ENCODE measurements at regions not wholly inside any gene's neighbourhood (a gene's known extent, or its start where the extent isn't known, plus 50 kb on each side); places are given as distances from the start of the nearest gene placed in this dataset.
"Not testable (repeated sequence)": the region's sequence is repeated elsewhere in the genome, so short reads cannot be mapped to it uniquely, and the experiment has no call there.

DNA sequence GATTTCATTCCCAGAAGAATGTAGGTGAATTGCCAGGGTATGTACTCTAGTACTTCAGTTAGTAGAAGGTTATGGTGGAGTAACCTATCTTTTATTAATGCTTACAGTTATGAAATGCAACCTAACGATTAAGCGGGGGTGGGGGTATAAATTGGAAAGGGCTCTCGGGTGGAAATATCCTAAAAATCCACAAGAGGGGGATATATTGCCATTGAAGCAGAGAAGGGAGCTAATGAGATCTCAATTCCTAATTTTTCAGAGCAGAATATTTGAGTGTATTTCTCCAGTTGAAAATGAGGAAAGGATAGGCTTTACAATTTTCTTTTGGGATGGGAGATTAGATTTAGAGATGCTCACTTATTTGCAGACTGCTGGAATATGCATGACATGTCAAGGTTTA, 90.8 kb downstream of the DNAJB9 start:
- H3K27ac ChIP-seq, result no peak overlapping the region
- no peaks in the 10 kb centered on the region for H3K4me1 ChIP-seq
- no peaks in the 10 kb centered on the region for H3K36me3 ChIP-seq
- H3K4me3 ChIP-seq, result no peak overlapping the region
- DNase-seq (ENCODE audit: extremely low spot score in 2 of 2), result no peak
- intact Hi-C loops (cut with DNase I), result no loop called here
- no peak for TF ChIP-seq POLR2AphosphoS5 (IDR thresholded peaks at IDR 0.05; ENCODE audit: insufficient read depth in 1 of 2, low read depth in 1 of 2)
- TF ChIP-seq, protein P1, sequence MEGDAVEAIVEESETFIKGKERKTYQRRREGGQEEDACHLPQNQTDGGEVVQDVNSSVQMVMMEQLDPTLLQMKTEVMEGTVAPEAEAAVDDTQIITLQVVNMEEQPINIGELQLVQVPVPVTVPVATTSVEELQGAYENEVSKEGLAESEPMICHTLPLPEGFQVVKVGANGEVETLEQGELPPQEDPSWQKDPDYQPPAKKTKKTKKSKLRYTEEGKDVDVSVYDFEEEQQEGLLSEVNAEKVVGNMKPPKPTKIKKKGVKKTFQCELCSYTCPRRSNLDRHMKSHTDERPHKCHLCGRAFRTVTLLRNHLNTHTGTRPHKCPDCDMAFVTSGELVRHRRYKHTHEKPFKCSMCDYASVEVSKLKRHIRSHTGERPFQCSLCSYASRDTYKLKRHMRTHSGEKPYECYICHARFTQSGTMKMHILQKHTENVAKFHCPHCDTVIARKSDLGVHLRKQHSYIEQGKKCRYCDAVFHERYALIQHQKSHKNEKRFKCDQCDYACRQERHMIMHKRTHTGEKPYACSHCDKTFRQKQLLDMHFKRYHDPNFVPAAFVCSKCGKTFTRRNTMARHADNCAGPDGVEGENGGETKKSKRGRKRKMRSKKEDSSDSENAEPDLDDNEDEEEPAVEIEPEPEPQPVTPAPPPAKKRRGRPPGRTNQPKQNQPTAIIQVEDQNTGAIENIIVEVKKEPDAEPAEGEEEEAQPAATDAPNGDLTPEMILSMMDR (IDR thresholded peaks at IDR 0.05), result no peak
- TF ChIP-seq POLR2A (IDR thresholded peaks at IDR 0.05), result no peak
- H3K9me3 ChIP-seq, result no peaks in the 10 kb centered on the region
- H3K27me3 ChIP-seq, result no peaks in the 10 kb centered on the region

DNA sequence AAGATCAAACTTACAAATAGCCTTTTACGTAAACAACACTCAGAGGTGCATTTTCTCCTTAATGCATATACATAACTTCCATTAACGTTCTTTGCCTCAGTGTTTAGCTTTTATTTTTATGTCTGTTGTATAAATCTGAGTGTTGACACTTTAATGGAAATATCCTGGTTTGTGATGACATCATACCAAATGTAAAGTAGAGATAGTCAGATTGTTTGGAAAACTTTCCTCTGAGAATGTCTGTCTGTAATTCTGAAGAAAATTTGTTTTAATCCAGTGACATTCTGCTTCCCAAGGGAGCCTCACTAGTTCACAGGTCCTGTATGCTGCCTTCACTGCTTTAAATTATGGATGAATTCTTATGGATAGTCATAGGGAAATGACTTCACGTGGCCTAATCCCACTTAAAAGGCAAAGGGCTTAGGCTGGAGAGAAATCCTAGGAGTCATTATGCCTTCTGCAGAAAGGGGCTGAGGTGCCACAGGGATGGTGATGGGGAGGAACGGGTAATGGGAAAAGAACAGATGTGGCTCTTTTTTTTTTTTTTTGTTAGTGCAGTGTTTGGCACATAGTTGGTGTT, 93.2 kb downstream of the DNAJB9 start:
- no peaks in the 10 kb centered on the region for H3K9me3 ChIP-seq
- DNase-seq (ENCODE audit: extremely low spot score in 2 of 2), result no peak
- H3K4me3 ChIP-seq, result no peak overlapping the region
- TF ChIP-seq POLR2AphosphoS5 (IDR thresholded peaks at IDR 0.05; ENCODE audit: insufficient read depth in 1 of 2, low read depth in 1 of 2), result no peak
- TF ChIP-seq, protein P1 (IDR thresholded peaks at IDR 0.05), result no peak
- H3K36me3 ChIP-seq, result no peaks in the 10 kb centered on the region
- H3K27ac ChIP-seq, result no peak overlapping the region
- intact Hi-C loops (cut with DNase I), result no loop called here
- no peaks in the 10 kb centered on the region for H3K27me3 ChIP-seq
- H3K4me1 ChIP-seq, result no peaks in the 10 kb centered on the region

DNA sequence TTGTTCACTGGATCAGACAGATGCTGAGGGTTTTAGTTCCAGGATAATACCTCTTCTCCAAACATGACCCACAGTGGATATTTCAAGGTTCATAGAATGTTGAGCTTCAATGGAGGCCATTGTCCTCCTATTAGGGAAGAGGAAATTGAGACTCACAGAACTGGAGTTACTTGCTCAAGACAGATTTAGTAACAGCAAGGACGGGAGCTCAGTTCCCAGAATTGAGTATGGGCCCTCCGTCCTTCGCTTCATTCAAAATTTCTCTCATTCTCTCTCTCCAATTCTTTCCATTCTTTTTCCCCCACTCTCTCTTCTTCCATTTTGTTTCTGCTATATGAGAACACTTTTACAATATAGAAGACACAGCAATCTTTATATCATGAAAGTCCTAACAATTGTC, 94.0 kb downstream of the DNAJB9 start:
- intact Hi-C loops (cut with DNase I), result no loop called here
- TF ChIP-seq POLR2A (IDR thresholded peaks at IDR 0.05), result no peak
- TF ChIP-seq, protein P1 (IDR thresholded peaks at IDR 0.05), result no peak
- TF ChIP-seq POLR2AphosphoS5 (IDR thresholded peaks at IDR 0.05; ENCODE audit: insufficient read depth in 1 of 2, low read depth in 1 of 2), result no peak
- Histone ChIP-seq H3K36me3 (no peaks in the 10 kb centered on the region), H3K4me1 (no peaks in the 10 kb centered on the region), H3K27ac (no peak overlapping the region), H3K9me3 (no peaks in the 10 kb centered on the region), H3K4me3 (no peak overlapping the region), H3K27me3 (no peaks in the 10 kb centered on the region)
- no peak for DNase-seq (ENCODE audit: extremely low spot score in 2 of 2)

DNA sequence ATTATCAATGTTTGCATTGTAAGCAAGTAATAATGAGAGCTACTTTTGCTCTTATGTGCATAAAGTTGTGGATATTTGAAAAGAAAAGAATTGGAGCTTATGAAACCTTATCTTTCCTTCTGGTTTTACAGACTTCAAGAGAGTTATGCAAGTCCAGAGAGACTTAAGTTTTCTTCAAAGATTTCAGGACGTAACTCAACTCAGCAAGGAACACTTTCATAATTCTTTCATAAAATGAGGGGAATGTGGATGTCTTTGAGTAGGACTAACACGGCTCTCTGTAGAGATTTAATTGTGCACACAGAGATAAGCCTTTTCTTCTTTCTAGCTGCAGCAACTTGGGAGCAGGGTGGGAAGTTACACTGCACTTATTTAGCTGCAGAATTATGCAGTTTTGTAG, 97.5 kb downstream of the DNAJB9 start:
- TF ChIP-seq POLR2AphosphoS5 (IDR thresholded peaks at IDR 0.05; ENCODE audit: insufficient read depth in 1 of 2, low read depth in 1 of 2) (no peak), POLR2A (IDR thresholded peaks at IDR 0.05) (no peak)
- TF ChIP-seq, protein P1 (IDR thresholded peaks at IDR 0.05), result no peak
- Histone ChIP-seq H3K4me1 (no peaks in the 10 kb centered on the region), H3K9me3 (no peaks in the 10 kb centered on the region), H3K27me3 (no peaks in the 10 kb centered on the region), H3K4me3 (no peak overlapping the region), H3K36me3 (no peaks in the 10 kb centered on the region), H3K27ac (no peak overlapping the region)
- no peak for DNase-seq (ENCODE audit: extremely low spot score in 2 of 2)
- intact Hi-C loops (cut with DNase I), result no loop called here

DNA sequence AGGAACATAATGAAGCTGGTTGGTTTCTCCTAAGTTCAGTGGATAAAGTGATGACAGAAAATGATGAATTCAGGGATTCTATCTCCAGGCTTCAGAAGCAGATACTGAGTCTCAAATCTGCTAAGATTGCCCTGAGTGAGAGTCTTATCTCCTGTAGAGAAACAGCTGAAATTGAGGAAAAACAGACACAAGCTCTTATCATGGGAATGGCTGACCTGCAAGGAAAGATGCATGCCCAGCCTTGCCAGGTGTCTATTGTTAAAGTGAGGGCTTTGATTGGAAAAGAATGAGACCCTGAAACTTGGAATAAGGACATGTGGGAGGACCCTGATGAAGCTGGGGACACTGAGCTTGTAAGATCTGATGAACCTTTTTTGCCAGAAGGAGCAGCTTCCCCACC, 100.3 kb downstream of the DNAJB9 start:
- Histone ChIP-seq H3K27me3 (no peaks in the 10 kb centered on the region), H3K4me1 (no peaks in the 10 kb centered on the region), H3K4me3 (no peak overlapping the region), H3K36me3 (no peaks in the 10 kb centered on the region), H3K27ac (no peak overlapping the region), H3K9me3 (no peaks in the 10 kb centered on the region)
- DNase-seq (ENCODE audit: extremely low spot score in 2 of 2), result no peak
- TF ChIP-seq, protein P1 (IDR thresholded peaks at IDR 0.05), result no peak
- TF ChIP-seq POLR2A (IDR thresholded peaks at IDR 0.05), result no peak
- no peak for TF ChIP-seq POLR2AphosphoS5 (IDR thresholded peaks at IDR 0.05; ENCODE audit: insufficient read depth in 1 of 2, low read depth in 1 of 2)
- intact Hi-C loops (cut with DNase I), result no loop called here

DNA sequence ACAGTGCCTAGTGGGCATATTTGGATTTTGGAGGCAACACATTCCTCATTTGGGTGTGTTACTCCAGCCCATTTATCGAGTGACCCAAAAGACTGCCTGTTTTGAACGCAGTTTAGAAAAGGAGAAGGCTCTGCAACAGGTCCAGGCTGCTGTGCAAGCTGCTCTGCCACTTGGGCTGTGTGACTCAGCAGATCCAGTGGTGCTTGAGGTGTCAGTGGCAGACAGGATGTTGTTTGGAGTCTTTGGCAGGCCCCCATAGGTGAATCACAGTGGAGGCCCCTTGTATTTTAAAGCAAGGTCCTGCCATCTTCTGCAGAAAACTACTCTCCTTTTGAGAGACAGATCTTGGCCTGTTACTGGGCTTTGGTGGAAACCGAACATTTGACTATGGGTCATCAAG, 104.0 kb downstream of the DNAJB9 start:
- H3K4me1 ChIP-seq; H3K4me3 ChIP-seq; H3K9me3 ChIP-seq; DNase-seq (ENCODE audit: extremely low spot score in 2 of 2); H3K27me3 ChIP-seq; H3K27ac ChIP-seq; intact Hi-C loops (cut with DNase I); H3K36me3 ChIP-seq: not testable (repeated sequence)
